ENCODE measurements at regions not wholly inside any gene's neighbourhood (a gene's known extent, or its start where the extent isn't known, plus 50 kb on each side); places are given as distances from the start of the nearest gene placed in this dataset.
"Not testable (repeated sequence)": the region's sequence is repeated elsewhere in the genome, so short reads cannot be mapped to it uniquely, and the experiment has no call there.

DNA sequence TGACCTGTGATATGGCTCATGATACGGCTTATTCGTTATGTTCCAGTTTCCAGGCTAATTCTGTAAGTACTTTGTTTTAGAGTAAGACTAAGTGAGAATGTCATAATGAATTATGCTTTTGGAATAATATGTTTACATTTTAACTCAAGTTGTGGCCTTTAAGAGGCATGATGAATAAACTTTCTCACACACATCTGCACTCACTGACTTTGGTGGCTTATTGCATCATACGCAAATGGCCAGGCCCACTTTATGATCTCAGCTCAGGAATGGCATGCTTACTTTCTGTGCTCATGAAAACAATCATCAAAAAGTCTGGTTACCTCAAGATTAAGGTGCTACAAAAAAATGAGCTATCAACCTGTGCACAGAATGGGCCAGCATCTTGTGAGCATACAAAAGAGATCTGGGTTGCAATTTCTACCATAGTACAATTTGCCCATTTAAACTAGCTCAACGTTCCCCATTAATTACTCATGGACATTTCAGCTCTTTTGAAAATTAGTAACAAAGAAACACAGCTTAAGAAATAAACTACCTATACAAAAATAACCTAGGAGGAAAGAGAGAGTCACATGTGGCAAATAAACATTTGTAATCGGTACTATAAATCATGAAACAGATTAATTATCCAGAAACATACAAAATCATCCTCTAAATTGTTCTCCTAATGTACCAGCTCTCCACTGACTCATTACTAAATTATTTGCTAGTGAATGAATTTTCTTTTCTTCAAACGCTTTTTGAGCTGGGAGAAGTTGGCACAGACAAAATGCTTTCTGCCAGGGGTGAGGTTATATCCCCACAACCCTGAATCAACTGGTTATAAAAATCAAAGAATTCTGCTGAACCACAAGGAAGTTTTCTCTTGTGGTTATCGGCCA lies 439.0 kb upstream of the ADAMTS9 start:
- no peaks in the 10 kb centered on the region for H3K9me3 ChIP-seq
- no peaks in the 10 kb centered on the region for H3K27me3 ChIP-seq (replicated peaks; ENCODE audit: insufficient read depth)
- peak overlapping the region in 1 of 2 donors; percentile 27 for H3K27ac ChIP-seq
- no peaks in the 10 kb centered on the region for H3K36me3 ChIP-seq
- TF ChIP-seq, protein P1, sequence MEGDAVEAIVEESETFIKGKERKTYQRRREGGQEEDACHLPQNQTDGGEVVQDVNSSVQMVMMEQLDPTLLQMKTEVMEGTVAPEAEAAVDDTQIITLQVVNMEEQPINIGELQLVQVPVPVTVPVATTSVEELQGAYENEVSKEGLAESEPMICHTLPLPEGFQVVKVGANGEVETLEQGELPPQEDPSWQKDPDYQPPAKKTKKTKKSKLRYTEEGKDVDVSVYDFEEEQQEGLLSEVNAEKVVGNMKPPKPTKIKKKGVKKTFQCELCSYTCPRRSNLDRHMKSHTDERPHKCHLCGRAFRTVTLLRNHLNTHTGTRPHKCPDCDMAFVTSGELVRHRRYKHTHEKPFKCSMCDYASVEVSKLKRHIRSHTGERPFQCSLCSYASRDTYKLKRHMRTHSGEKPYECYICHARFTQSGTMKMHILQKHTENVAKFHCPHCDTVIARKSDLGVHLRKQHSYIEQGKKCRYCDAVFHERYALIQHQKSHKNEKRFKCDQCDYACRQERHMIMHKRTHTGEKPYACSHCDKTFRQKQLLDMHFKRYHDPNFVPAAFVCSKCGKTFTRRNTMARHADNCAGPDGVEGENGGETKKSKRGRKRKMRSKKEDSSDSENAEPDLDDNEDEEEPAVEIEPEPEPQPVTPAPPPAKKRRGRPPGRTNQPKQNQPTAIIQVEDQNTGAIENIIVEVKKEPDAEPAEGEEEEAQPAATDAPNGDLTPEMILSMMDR (IDR thresholded peaks at IDR 0.05), result no peak
- H3K4me1 ChIP-seq (ENCODE audit: control insufficient read depth in 1 of 2, low read depth in 2 of 2), result peaks cover 7 to 13% of the 10 kb centered on the region in 2 donors
- DNase-seq (ENCODE audit: low spot score), result no peak
- ATAC-seq (ENCODE audit: insufficient number of reproducible peaks, low FRiP score, low read depth), result no peak
- H3K4me3 ChIP-seq, result no peak overlapping the region

DNA sequence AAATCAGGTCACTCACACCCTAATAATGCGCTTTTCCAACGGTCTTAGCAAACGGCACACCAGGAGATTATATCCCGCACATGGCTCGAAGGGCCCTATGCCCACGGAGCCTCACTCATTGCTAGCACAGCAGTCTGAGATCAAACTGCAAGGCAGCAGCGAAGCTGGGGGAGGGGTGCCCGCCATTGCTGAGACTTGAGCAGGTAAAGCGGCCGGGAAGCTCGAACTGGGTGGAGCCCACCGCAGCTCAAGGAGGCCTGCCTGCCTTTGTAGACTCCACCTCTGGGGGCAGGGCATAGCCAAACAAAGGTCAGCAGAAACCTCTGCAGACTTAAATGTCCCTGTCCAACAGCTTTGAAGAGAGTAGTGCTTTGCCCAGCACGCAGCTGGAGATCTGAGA lies 432.4 kb upstream of the ADAMTS9 start:
- not testable (repeated sequence) for H3K4me3 ChIP-seq; H3K36me3 ChIP-seq; H3K27ac ChIP-seq; ATAC-seq (ENCODE audit: insufficient number of reproducible peaks, low FRiP score, low read depth); H3K27me3 ChIP-seq (replicated peaks; ENCODE audit: insufficient read depth); H3K4me1 ChIP-seq (ENCODE audit: control insufficient read depth in 1 of 2, low read depth in 2 of 2); H3K9me3 ChIP-seq; DNase-seq (ENCODE audit: low spot score)

DNA sequence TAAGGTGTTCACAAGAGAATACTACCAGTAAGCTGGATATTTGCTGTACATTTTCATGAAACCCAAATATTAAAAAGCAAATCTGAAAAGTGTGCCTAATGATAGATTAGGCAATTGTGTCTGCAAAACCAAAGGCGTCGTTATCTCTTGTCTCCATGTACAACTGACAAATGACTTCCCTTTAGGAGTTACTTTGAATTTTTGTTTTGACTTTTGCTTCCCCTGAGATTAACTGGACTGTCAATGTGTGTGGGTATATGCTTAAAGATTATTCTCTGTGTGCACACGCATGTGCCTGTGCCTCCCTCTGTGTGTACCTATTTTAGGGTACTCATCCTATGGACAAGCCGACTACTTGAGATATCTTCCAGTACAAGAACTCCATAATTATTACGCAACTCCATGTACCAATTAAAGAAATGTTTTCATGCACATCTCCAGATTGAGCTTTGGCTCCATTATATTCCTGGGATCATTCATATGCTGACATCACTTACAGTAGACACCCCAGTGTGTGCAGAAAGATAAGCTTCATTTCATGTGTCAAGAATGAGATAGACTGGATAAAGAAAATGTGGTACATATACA lies 431.2 kb upstream of the ADAMTS9 start:
- Histone ChIP-seq H3K9me3 (no peaks in the 10 kb centered on the region), H3K36me3 (no peaks in the 10 kb centered on the region), H3K4me1 (ENCODE audit: control insufficient read depth in 1 of 2, low read depth in 2 of 2) (no peaks in the 10 kb centered on the region), H3K4me3 (no peak overlapping the region), H3K27me3 (replicated peaks; ENCODE audit: insufficient read depth) (no peaks in the 10 kb centered on the region), H3K27ac (no peak overlapping the region)
- DNase-seq (ENCODE audit: low spot score) (no peak), ATAC-seq (ENCODE audit: insufficient number of reproducible peaks, low FRiP score, low read depth) (no peak)
- TF ChIP-seq, protein P1 (IDR thresholded peaks at IDR 0.05), result no peak

DNA sequence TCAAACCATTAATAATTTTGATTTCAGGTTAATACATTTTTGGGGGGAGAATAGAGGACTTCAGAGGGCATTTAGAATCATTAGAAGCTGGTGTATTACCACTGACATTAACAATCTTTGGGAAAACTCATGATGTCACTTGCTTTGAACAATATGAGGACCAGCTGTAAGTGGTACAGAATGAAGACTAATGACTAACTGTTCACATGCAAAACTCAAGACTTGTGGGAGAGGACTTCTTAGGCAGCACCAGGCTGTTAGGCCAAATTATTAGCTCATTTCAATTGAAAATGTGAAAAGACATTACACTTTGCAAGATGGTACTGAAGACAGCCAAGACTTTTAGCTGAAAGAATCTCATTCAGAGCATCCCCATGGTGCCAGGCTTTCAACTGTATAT lies 426.2 kb upstream of the ADAMTS9 start:
- Histone ChIP-seq H3K36me3 (no peaks in the 10 kb centered on the region), H3K27ac (no peak overlapping the region), H3K4me3 (no peak overlapping the region), H3K4me1 (ENCODE audit: control insufficient read depth in 1 of 2, low read depth in 2 of 2) (no peaks in the 10 kb centered on the region), H3K9me3 (no peaks in the 10 kb centered on the region), H3K27me3 (replicated peaks; ENCODE audit: insufficient read depth) (no peaks in the 10 kb centered on the region)
- TF ChIP-seq, protein P1 (IDR thresholded peaks at IDR 0.05), result no peak
- DNase-seq (ENCODE audit: low spot score) (no peak), ATAC-seq (ENCODE audit: insufficient number of reproducible peaks, low FRiP score, low read depth) (no peak)

DNA sequence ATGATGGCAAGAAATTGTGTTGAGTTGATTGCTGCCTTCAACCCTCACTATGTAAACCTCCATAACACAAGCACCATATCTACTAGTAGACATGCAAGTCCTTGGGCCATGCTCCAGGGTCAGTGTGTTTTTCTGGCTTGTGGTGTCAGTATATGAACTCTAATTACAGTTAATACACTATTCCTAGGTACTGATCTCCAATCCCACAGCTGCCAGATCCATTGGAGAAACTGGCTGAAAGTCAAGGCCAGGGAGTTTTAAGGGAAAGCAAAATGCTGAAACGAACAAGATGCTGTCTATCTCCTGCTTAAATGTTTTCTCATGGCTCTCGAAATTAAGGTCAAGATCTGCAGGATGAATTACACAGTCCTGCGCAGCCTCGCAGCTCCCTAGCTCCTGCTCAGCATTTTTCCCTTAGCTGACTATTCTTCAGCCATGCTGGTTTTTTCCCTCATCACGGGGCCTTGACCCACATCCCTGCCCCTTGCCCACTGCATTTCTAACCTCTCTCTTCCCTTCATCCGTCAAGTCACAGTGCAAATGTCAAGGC lies 425.0 kb upstream of the ADAMTS9 start:
- DNase-seq (ENCODE audit: low spot score) (no peak), ATAC-seq (ENCODE audit: insufficient number of reproducible peaks, low FRiP score, low read depth) (no peak)
- no peaks in the 10 kb centered on the region for H3K36me3 ChIP-seq
- H3K27me3 ChIP-seq (replicated peaks; ENCODE audit: insufficient read depth), result no peaks in the 10 kb centered on the region
- H3K27ac ChIP-seq, result no peak overlapping the region
- TF ChIP-seq, protein P1 (IDR thresholded peaks at IDR 0.05), result no peak
- no peaks in the 10 kb centered on the region for H3K9me3 ChIP-seq
- H3K4me1 ChIP-seq (ENCODE audit: control insufficient read depth in 1 of 2, low read depth in 2 of 2), result no peaks in the 10 kb centered on the region
- no peak overlapping the region for H3K4me3 ChIP-seq

Measured in thoracic aorta (tissue), 2 donors.